Panc1 (cell line): ENCODE measurements at regions not wholly inside any gene's neighbourhood (a gene's known extent, or its start where the extent isn't known, plus 50 kb on each side); places are given as distances from the start of the nearest gene placed in this dataset.
"Not testable (repeated sequence)": the region's sequence is repeated elsewhere in the genome, so short reads cannot be mapped to it uniquely, and the experiment has no call there.

Source experiments
- ATAC-seq: fragments of 200-7000 bp; cut with Tn5 transposase; 2 replicates; pipeline ENCODE4 v1.9.1; 2020; ENCODE audit warnings: mild to moderate bottlenecking, moderate library complexity
- BruUV-seq: library from RNA; stranded (reverse); fragments of 400-500 nt; replicated peaks from 2 replicates; lab custom pipeline; 2021; lab: Mats Ljungman, UMichigan
- CTCF ChIA-PET: fragments of 300-600 bp; sonication (Branson Sonifier 250); formaldehyde crosslinking; loops from one replicate; lab custom pipeline; 2022; ENCODE audit warnings: antibody characterized with exemption; lab: Charles Lee
- POLR2A ChIA-PET: fragments of 300-600 bp; sonication (Branson Sonifier 250); formaldehyde crosslinking; loops from one replicate; lab custom pipeline; 2022; ENCODE audit warnings: antibody characterized with exemption; lab: Charles Lee
- DNase-seq: peaks from one replicate; pipeline ENCODE4 v3.0.0-alpha.2; 2010; ENCODE audit warnings: low read depth, low spot score
- H3K27ac ChIP-seq: 2 replicates; pipeline ENCODE4 v1.5.1; 2011; ENCODE audit warnings: mild to moderate bottlenecking, low read length, inconsistent platforms
- H3K27me3 ChIP-seq: fragments of 200-500 bp; sonication (Bioruptor generic); 2 replicates; pipeline ENCODE4 v1.6.0; 2014; ENCODE audit warnings: low read length, inconsistent platforms; ENCODE audit not compliant: control insufficient read depth, insufficient read depth
- H3K36me3 ChIP-seq: fragments of 200-500 bp; sonication (Bioruptor generic); 2 replicates; pipeline ENCODE4 v1.5.1; 2014; ENCODE audit warnings: inconsistent platforms, mild to moderate bottlenecking, low read length, moderate library complexity; ENCODE audit not compliant: control insufficient read depth, insufficient read depth
- H3K4me1 ChIP-seq: 2 replicates; pipeline ENCODE4 v1.5.1; 2011; ENCODE audit warnings: inconsistent platforms, mild to moderate bottlenecking, low read length, moderate library complexity; ENCODE audit not compliant: control insufficient read depth, insufficient read depth
- H3K4me3 ChIP-seq, 2 experiments: 2 replicates each; pipeline ENCODE4 v1.5.1; 2011 to 2012; ENCODE audit warnings: low read depth in 2 of 2, low read length in 2 of 2, mild to moderate bottlenecking in 2 of 2, inconsistent platforms in 1 of 2, moderate library complexity in 1 of 2
- H3K9me3 ChIP-seq: fragments of 200-500 bp; sonication (Bioruptor generic); 2 replicates; pipeline ENCODE4 v1.5.1; 2014; ENCODE audit warnings: low read depth, mild to moderate bottlenecking, inconsistent platforms, low read length, moderate library complexity; ENCODE audit not compliant: control insufficient read depth, insufficient read depth
- CTCF ChIP-seq: fragments of 450-650 bp; IDR thresholded peaks from 2 replicates; pipeline ENCODE4 v1.5.1; 2017; ENCODE audit warnings: mild to moderate bottlenecking
- POLR2AphosphoS5 ChIP-seq: IDR thresholded peaks from 2 replicates; pipeline ENCODE4 v1.6.1; 2012; ENCODE audit warnings: mild to moderate bottlenecking, low read depth, low read length, moderate library complexity
- REST ChIP-seq, 2 experiments: IDR thresholded peaks; 2 replicates each; pipeline ENCODE4 v1.6.1; 2011 to 2012; ENCODE audit warnings: low read depth in 2 of 2, control low read depth in 1 of 2, low read length in 1 of 2, mild to moderate bottlenecking in 1 of 2, moderate library complexity in 1 of 2; ENCODE audit not compliant: insufficient read depth in 1 of 2
- SIN3A ChIP-seq: IDR thresholded peaks from 2 replicates; pipeline ENCODE4 v1.6.1; 2012; ENCODE audit warnings: low read depth, mild to moderate bottlenecking, low read length, moderate library complexity, borderline replicate concordance; ENCODE audit not compliant: insufficient read depth
- TCF7L2 ChIP-seq: IDR thresholded peaks from 2 replicates; pipeline ENCODE4 v1.6.1; 2011; ENCODE audit warnings: mild to moderate bottlenecking, low read depth, low read length, inconsistent platforms
- in situ Hi-C: cut with HindIII; loops from 2 replicates; pipeline ENCODE4 v1.10.0; 2016; ENCODE audit warnings: low sequenced_read_pairs, low pct_unique_long_range_greater_than_20kb
- intact Hi-C: fragments of 100-400 bp; cut with micrococcal nuclease; formaldehyde crosslinking; loops from one replicate; pipeline ENCODE4 v1.10.0; 2022; ENCODE audit not compliant: unreplicated experiment

DNA sequence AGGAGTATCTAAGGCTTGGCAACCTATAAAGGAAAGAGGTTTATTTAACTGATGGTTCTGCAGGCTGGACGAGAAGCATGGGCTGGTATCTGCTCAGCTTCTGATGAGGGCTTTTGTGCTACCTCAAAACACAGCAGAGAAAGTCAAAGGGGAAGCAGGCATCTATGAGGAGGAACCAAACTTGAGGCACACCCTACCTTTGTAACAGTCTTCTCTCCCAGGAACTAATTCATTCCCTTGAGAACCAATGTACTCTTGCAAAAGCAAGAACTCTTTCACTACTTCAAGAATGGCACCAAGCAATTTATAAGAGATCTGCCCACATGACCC, 109.0 kb downstream of the CGGBP1 start:
- Histone ChIP-seq H3K9me3 (no peaks in the 10 kb centered on the region), H3K4me3 (no peak overlapping the region), H3K36me3 (no peaks in the 10 kb centered on the region), H3K4me1 (no peaks in the 10 kb centered on the region), H3K27ac (no peak overlapping the region), H3K27me3 (no peaks in the 10 kb centered on the region)
- no TSS peak for BruUV-seq
- TF ChIP-seq POLR2AphosphoS5 (no peak), TCF7L2 (no peak), REST (IDR thresholded peaks at IDR 0.05; ENCODE audit: insufficient read depth in 1 of 2, low read depth in 2 of 2, low read length in 1 of 2) (no peak), SIN3A (no peak), CTCF (no peak)
- no peak for ATAC-seq
- in situ Hi-C loops (no loop called here), intact Hi-C loops (no loop called here)
- ChIA-PET POLR2A (no interaction called here), CTCF (no interaction called here)
- DNase-seq, result no peak

DNA sequence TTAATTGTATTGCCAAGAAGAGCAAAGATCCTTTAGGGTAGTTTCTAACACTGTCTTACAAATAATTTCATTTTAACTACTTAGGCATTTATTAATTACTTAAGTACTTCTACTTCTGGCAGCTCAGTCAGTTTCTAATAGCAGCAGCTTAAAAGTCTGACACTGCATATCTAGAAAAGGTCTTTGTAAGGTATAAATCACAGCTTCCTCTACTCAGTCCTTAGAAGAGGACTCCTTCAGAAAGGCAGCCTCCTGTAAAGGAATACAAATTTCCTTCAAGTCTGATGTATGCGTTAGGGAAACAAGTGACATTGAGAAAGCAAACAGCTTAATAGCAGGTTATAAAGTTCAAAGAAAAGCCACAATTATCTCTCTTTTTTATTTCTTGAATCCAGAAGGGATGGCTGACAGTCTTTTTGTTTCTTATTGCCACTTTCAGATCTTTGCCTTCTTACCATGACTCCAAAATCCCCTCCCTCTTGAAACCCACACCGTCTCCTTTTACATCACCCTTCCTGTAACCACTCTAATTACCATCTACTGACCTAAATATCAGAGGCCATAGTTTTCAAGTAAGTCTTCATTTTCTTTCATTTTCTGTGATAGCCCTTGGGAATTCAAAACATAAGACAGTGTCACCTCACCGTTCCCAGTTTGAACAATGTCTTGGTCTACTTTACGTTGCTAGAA, 109.5 kb downstream of the CGGBP1 start:
- H3K4me3 ChIP-seq, result no peak overlapping the region
- H3K27me3 ChIP-seq, result no peaks in the 10 kb centered on the region
- no peak for DNase-seq
- ChIA-PET POLR2A (no interaction called here), CTCF (no interaction called here)
- in situ Hi-C loops, result no loop called here
- H3K9me3 ChIP-seq, result no peaks in the 10 kb centered on the region
- no TSS peak for BruUV-seq
- ATAC-seq, result no peak
- intact Hi-C loops, result no loop called here
- no peak overlapping the region for H3K27ac ChIP-seq
- TF ChIP-seq TCF7L2, result no peak
- H3K36me3 ChIP-seq, result no peaks in the 10 kb centered on the region
- no peaks in the 10 kb centered on the region for H3K4me1 ChIP-seq

GRCh38 chr3:87946007-87946406, 112.8 kb downstream of the CGGBP1 start:
- BruUV-seq, in situ Hi-C loops, intact Hi-C loops, ATAC-seq, POLR2A ChIA-PET, H3K4me3 ChIP-seq, H3K9me3 ChIP-seq, H3K27ac ChIP-seq, H3K4me1 ChIP-seq, DNase-seq, H3K27me3 ChIP-seq, CTCF ChIA-PET, H3K36me3 ChIP-seq: not testable (repeated sequence)

DNA sequence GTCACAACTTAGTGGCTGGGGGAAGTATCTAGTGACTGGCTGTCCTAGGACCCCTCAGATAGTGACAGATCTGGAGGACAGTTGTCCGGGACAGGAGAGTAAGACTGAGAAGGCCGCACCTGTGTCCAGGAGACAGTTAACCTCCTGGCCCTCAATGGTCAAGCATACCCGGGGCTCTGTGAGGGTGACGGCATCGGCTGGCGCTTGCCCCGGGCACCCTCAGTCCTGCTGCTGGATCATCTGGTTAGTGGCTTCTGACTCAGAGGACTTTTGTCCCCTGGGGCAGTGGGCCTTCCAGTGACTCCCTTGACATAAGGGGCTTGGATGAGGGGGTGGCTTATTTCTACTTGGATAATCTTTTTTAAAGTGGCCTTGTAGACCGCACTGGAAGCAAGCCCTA, 116.5 kb downstream of the CGGBP1 start:
- intact Hi-C loops, H3K36me3 ChIP-seq, POLR2A ChIA-PET, H3K4me1 ChIP-seq, BruUV-seq, ATAC-seq, DNase-seq, H3K27me3 ChIP-seq, H3K4me3 ChIP-seq, CTCF ChIA-PET, H3K9me3 ChIP-seq, H3K27ac ChIP-seq, in situ Hi-C loops: not testable (repeated sequence)
